ENCODE measurements at regions not wholly inside any gene's neighbourhood (a gene's known extent, or its start where the extent isn't known, plus 50 kb on each side); places are given as distances from the start of the nearest gene placed in this dataset.

- Mint-ChIP-seq H3K9me3 (no peaks in the 10 kb centered on the region), H3K4me3 (no peak overlapping the region), H3K27me3 (peaks cover 12% of the 10 kb centered on the region), H3K4me1 (ENCODE audit: low read depth) (no peaks in the 10 kb centered on the region), H3K36me3 (ENCODE audit: low read depth) (no peaks in the 10 kb centered on the region), H3K27ac (no peak overlapping the region)
- ChIA-PET POLR2A (no interaction called here), CTCF (no interaction called here)
- intact Hi-C loops (cut with micrococcal nuclease), result no loop called here
- DNase-seq (no peak), ATAC-seq (no peak)
- no peak for TF ChIP-seq CTCF (IDR thresholded peaks at IDR 0.05)
Observed at GRCh38 chr9:90307167-90307833, 335.3 kb downstream of the DIRAS2 start.

- POLR2A ChIA-PET, result no interaction called here
Observed at GRCh38 chr9:90307891-90308290, 334.7 kb downstream of the DIRAS2 start.

GRCh38 chr9:90308691-90309090, 333.9 kb downstream of the DIRAS2 start:
- ATAC-seq (no peak), DNase-seq (no peak)
- no peak for TF ChIP-seq CTCF (IDR thresholded peaks at IDR 0.05)
- ChIA-PET POLR2A (no interaction called here), CTCF (no interaction called here)
- Mint-ChIP-seq H3K4me3 (no peak overlapping the region), H3K27ac (no peak overlapping the region), H3K4me1 (ENCODE audit: low read depth) (no peaks in the 10 kb centered on the region), H3K9me3 (no peaks in the 10 kb centered on the region), H3K36me3 (ENCODE audit: low read depth) (no peaks in the 10 kb centered on the region), H3K27me3 (peaks cover 7% of the 10 kb centered on the region)
- intact Hi-C loops (cut with micrococcal nuclease), result no loop called here

More at GRCh38 chr9:90307891-90308290, 334.7 kb downstream of the DIRAS2 start:
- no peak for DNase-seq
- no peak for ATAC-seq
- H3K9me3 Mint-ChIP-seq, result no peaks in the 10 kb centered on the region
- TF ChIP-seq CTCF (IDR thresholded peaks at IDR 0.05), result no peak
- H3K27ac Mint-ChIP-seq, result no peak overlapping the region
- no peaks in the 10 kb centered on the region for H3K36me3 Mint-ChIP-seq (ENCODE audit: low read depth)
- intact Hi-C loops (cut with micrococcal nuclease), result no loop called here
- H3K4me1 Mint-ChIP-seq (ENCODE audit: low read depth), result no peaks in the 10 kb centered on the region
- CTCF ChIA-PET, result no interaction called here
- H3K27me3 Mint-ChIP-seq, result peaks cover 7% of the 10 kb centered on the region
- no peak overlapping the region for H3K4me3 Mint-ChIP-seq

- ChIA-PET CTCF (interaction anchor here (1.3 kb wide), 1 partner anchor 10 kb away, joined by 3 read pairs; no protein-coding TSS in a partner anchor), POLR2A (no interaction called here)
- ATAC-seq (no peak), DNase-seq (no peak)
- H3K9me3 Mint-ChIP-seq, result no peaks in the 10 kb centered on the region
- H3K36me3 Mint-ChIP-seq (ENCODE audit: low read depth), result no peaks in the 10 kb centered on the region
- TF ChIP-seq CTCF (IDR thresholded peaks at IDR 0.05), result no peak
- H3K27me3 Mint-ChIP-seq, result peaks cover 3% of the 10 kb centered on the region
- H3K4me3 Mint-ChIP-seq, result no peak overlapping the region
- intact Hi-C loops (cut with micrococcal nuclease), result no loop called here
- H3K4me1 Mint-ChIP-seq (ENCODE audit: low read depth), result no peaks in the 10 kb centered on the region
- no peak overlapping the region for H3K27ac Mint-ChIP-seq
Observed at GRCh38 chr9:90309809-90310520, 332.7 kb downstream of the DIRAS2 start.

GRCh38 chr9:90310521-90310876, 332.1 kb downstream of the DIRAS2 start:
- Mint-ChIP-seq H3K36me3 (ENCODE audit: low read depth) (no peaks in the 10 kb centered on the region), H3K4me1 (ENCODE audit: low read depth) (no peaks in the 10 kb centered on the region), H3K27ac (no peak overlapping the region), H3K27me3 (peaks cover 2% of the 10 kb centered on the region), H3K9me3 (no peaks in the 10 kb centered on the region), H3K4me3 (no peak overlapping the region)
- DNase-seq (no peak), ATAC-seq (no peak)
- ChIA-PET POLR2A (no interaction called here), CTCF (interaction anchor here (1.3 kb wide), 1 partner anchor 10 kb away, joined by 3 read pairs; no protein-coding TSS in a partner anchor)
- TF ChIP-seq CTCF (IDR thresholded peaks at IDR 0.05), result no peak
- intact Hi-C loops (cut with micrococcal nuclease), result no loop called here

Measured in activated CD8-positive, alpha-beta T cell treated with anti-CD3 and anti-CD28 coated beads for 36 hours (primary cell).